Endothelial cell of umbilical vein (primary cell): ENCODE measurements at regions not wholly inside any gene's neighbourhood (a gene's known extent, or its start where the extent isn't known, plus 50 kb on each side); places are given as distances from the start of the nearest gene placed in this dataset.

ENCODE experiments used
- BruUV-seq: library from RNA; stranded (reverse); fragments of 400-500 nt; replicated peaks from 2 replicates; lab custom pipeline; 2021; lab: Mats Ljungman, UMichigan
- CTCF ChIA-PET: fragments of 300-600, 350-600 bp; sonication (Branson Sonifier 250); formaldehyde crosslinking; loops from one replicate; lab custom pipeline; 2021; ENCODE audit warnings: antibody characterized with exemption, inconsistent platforms; lab: Charles Lee
- POLR2A ChIA-PET: fragments of 300-600, 350-600 bp; sonication (Branson Sonifier 250); formaldehyde crosslinking; loops from one replicate; lab custom pipeline; 2021; ENCODE audit warnings: antibody characterized with exemption, inconsistent platforms; lab: Charles Lee
- DNase-seq: peaks from one replicate; pipeline ENCODE4 v3.0.0-alpha.2; 2011; ENCODE audit warnings: low read depth, low spot score
- FAIRE-seq: peaks from 2 replicates; lab custom pipeline; 2011; peaks lifted over from hg19 to GRCh38; lab: Jason Lieb, UNC
- H2AFZ ChIP-seq: 2 replicates; pipeline ENCODE4 v1.6.0; 2012; ENCODE audit warnings: low read depth, low read length, control low read depth, inconsistent platforms
- H3K27ac ChIP-seq: 2 replicates; pipeline ENCODE4 v1.5.1; 2011; ENCODE audit warnings: low read depth, mild to moderate bottlenecking, control low read depth, low read length, moderate library complexity; ENCODE audit not compliant: insufficient read depth
- H3K27me3 ChIP-seq, 2 experiments: 2 replicates each; pipeline versions ENCODE4 v1.6.0 to v1.6.1; 2011; ENCODE audit warnings: low read length in 2 of 2, mixed read lengths in 1 of 2; ENCODE audit not compliant: control insufficient read depth in 2 of 2, insufficient read depth in 2 of 2
- H3K36me3 ChIP-seq, 2 experiments: 2 replicates in 1 of 2; 3 replicates in 1 of 2; pipeline ENCODE4 v1.5.1; 2011; ENCODE audit warnings: low read length in 2 of 2, mild to moderate bottlenecking in 1 of 2, moderate library complexity in 1 of 2; ENCODE audit not compliant: control insufficient read depth in 2 of 2, insufficient read depth in 2 of 2; ENCODE audit errors: extremely low read depth in 1 of 2
- H3K4me1 ChIP-seq: 3 replicates; pipeline ENCODE4 v1.5.1; 2011; ENCODE audit warnings: mild to moderate bottlenecking, low read length; ENCODE audit not compliant: control insufficient read depth, insufficient read depth; ENCODE audit errors: extremely low read depth
- H3K4me2 ChIP-seq: 2 replicates; pipeline ENCODE4 v1.6.1; 2011; ENCODE audit warnings: low read length, control low read depth, mixed read lengths; ENCODE audit not compliant: insufficient read depth
- H3K4me3 ChIP-seq, 3 experiments: fragments of 200-600 bp in 1 of 3; sonication (generic), shearing (Covaris generic) in 1 of 3; replicated peaks in 1 of 3; 2 replicates each; pipeline ENCODE4 v1.5.1; 2011 to 2016; ENCODE audit warnings: control low read depth in 3 of 3, low read length in 3 of 3, mild to moderate bottlenecking in 2 of 3, inconsistent platforms in 1 of 3, low read depth in 1 of 3, moderate library complexity in 1 of 3; ENCODE audit not compliant: insufficient read depth in 1 of 3
- H3K79me2 ChIP-seq: 2 replicates; pipeline ENCODE4 v1.6.0; 2012; ENCODE audit warnings: low read length, inconsistent platforms; ENCODE audit not compliant: control insufficient read depth, insufficient read depth
- H3K9ac ChIP-seq: replicated peaks from 2 replicates; pipeline ENCODE3; 2011; ENCODE audit warnings: low read length, control low read depth; ENCODE audit not compliant: insufficient read depth; ENCODE audit errors: extremely low read depth
- H3K9me1 ChIP-seq: replicated peaks from 3 replicates; pipeline ENCODE4 v1.6.0; 2011; ENCODE audit warnings: mild to moderate bottlenecking, low read length; ENCODE audit not compliant: control insufficient read depth, insufficient read depth; ENCODE audit errors: extremely low read depth
- H3K9me3 ChIP-seq: replicated peaks from 2 replicates; pipeline ENCODE4 v1.5.1; 2012; ENCODE audit warnings: low read length, inconsistent platforms; ENCODE audit not compliant: control insufficient read depth, insufficient read depth
- H4K20me1 ChIP-seq: replicated peaks from 2 replicates; pipeline ENCODE3; 2011; ENCODE audit warnings: mild to moderate bottlenecking, low read length; ENCODE audit not compliant: control insufficient read depth, insufficient read depth; ENCODE audit errors: extremely low read depth
- EZH2 ChIP-seq: IDR thresholded peaks from 2 replicates; pipeline ENCODE4 v1.6.1; 2012; ENCODE audit warnings: borderline replicate concordance, low read depth, mild to moderate bottlenecking, moderate library complexity, low read length, inconsistent platforms; ENCODE audit not compliant: severe bottlenecking
- FOS ChIP-seq: IDR thresholded peaks from 2 replicates; pipeline ENCODE4 v1.6.1; 2011; ENCODE audit warnings: mild to moderate bottlenecking, low read length, moderate library complexity, borderline replicate concordance; ENCODE audit not compliant: insufficient read depth
- GATA2 ChIP-seq: IDR thresholded peaks from 2 replicates; pipeline ENCODE4 v1.7.0; 2011; ENCODE audit warnings: low read depth, mild to moderate bottlenecking, moderate library complexity, mixed read lengths, low read length; ENCODE audit not compliant: insufficient read length, insufficient read depth
- JUN ChIP-seq: IDR thresholded peaks from 2 replicates; pipeline ENCODE4 v1.6.1; 2011; ENCODE audit warnings: borderline replicate concordance, low read depth; ENCODE audit not compliant: insufficient read length, insufficient read depth
- MYC ChIP-seq: IDR thresholded peaks from one replicate; pipeline ENCODE4 v1.6.1; 2011; ENCODE audit warnings: mild to moderate bottlenecking, low read depth, low read length
- POLR2A ChIP-seq: IDR thresholded peaks from 2 replicates; pipeline ENCODE4 v1.6.1; 2012; ENCODE audit warnings: low read depth, mild to moderate bottlenecking, control low read depth, low read length
- POLR2AphosphoS5 ChIP-seq: IDR thresholded peaks from 2 replicates; pipeline ENCODE4 v1.6.1; 2012; ENCODE audit warnings: low read depth, mild to moderate bottlenecking, control low read depth, low read length, moderate library complexity; ENCODE audit not compliant: insufficient read depth
- dilution Hi-C: fragments of 300-500 bp; cut with MboI; formaldehyde crosslinking; loops from one replicate; pipeline ENCODE4 v1.15.0; 2019; ENCODE audit warnings: low sequenced_read_pairs; ENCODE audit not compliant: extremely low pct_ligation_motif_present
- intact Hi-C: fragments of 100-400 bp; cut with micrococcal nuclease; formaldehyde crosslinking; loops from one replicate; pipeline ENCODE4 v1.10.0; 2022
- TF ChIP-seq, protein P1 (sequence below), 2 donors: IDR thresholded peaks; 1 replicate in 1 of 2; 2 replicates in 1 of 2; pipeline ENCODE4 v1.5.1; 2011; ENCODE audit warnings: low read length in 2 of 2, mild to moderate bottlenecking in 2 of 2, moderate library complexity in 2 of 2, control low read depth in 1 of 2, inconsistent platforms in 1 of 2, low read depth in 1 of 2; ENCODE audit not compliant: insufficient read depth in 1 of 2; ENCODE audit errors: extremely low read depth in 1 of 2
- TF ChIP-seq, protein P2 (sequence below): IDR thresholded peaks from 2 replicates; pipeline ENCODE4 v1.6.1; 2011; ENCODE audit not compliant: insufficient read depth, insufficient read length

DNA sequence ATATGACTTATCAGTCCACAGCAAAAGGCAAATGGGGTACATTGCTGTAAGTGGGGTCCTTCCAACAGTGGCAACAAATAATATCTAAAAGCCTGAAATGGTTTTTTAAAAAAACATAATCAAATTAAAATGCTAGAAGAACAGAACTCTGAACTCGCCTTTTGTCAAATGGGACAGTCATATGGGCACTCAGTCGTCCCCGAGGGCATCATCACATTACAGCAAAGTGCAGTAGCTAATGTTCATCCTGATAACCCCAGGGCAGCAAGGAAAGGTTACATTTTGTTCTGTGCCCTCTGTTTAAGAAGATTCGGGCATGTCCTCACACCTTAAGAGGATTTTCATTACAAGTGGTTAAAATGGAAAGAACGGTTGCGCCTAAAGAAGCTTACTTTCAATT is 997.9 kb upstream of the TENM3 start:
- Histone ChIP-seq H3K27me3 (no peaks in the 10 kb centered on the region), H3K36me3 (no peaks in the 10 kb centered on the region), H3K4me1 (no peaks in the 10 kb centered on the region), H3K9ac (no peak overlapping the region), H4K20me1 (no peaks in the 10 kb centered on the region), H3K9me1 (no peaks in the 10 kb centered on the region), H3K4me3 (no peak overlapping the region), H2AFZ (no peak overlapping the region), H3K4me2 (no peak overlapping the region), H3K27ac (no peak overlapping the region), H3K9me3 (no peaks in the 10 kb centered on the region), H3K79me2 (no peaks in the 10 kb centered on the region)
- intact Hi-C loops: no loop called here
- TF ChIP-seq FOS (no peak), JUN (no peak), EZH2 (no peak), POLR2AphosphoS5 (no peak), MYC (no peak), GATA2 (no peak), POLR2A (no peak)
- TF ChIP-seq, protein P1, sequence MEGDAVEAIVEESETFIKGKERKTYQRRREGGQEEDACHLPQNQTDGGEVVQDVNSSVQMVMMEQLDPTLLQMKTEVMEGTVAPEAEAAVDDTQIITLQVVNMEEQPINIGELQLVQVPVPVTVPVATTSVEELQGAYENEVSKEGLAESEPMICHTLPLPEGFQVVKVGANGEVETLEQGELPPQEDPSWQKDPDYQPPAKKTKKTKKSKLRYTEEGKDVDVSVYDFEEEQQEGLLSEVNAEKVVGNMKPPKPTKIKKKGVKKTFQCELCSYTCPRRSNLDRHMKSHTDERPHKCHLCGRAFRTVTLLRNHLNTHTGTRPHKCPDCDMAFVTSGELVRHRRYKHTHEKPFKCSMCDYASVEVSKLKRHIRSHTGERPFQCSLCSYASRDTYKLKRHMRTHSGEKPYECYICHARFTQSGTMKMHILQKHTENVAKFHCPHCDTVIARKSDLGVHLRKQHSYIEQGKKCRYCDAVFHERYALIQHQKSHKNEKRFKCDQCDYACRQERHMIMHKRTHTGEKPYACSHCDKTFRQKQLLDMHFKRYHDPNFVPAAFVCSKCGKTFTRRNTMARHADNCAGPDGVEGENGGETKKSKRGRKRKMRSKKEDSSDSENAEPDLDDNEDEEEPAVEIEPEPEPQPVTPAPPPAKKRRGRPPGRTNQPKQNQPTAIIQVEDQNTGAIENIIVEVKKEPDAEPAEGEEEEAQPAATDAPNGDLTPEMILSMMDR (IDR thresholded peaks at IDR 0.05; ENCODE audit: extremely low read depth in 1 of 2, insufficient read depth in 1 of 2, low read depth in 1 of 2, low read length in 2 of 2): no peak
- TF ChIP-seq, protein P2, sequence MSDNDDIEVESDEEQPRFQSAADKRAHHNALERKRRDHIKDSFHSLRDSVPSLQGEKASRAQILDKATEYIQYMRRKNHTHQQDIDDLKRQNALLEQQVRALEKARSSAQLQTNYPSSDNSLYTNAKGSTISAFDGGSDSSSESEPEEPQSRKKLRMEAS: no peak
- dilution Hi-C loops: no loop called here
- no TSS peak for BruUV-seq
- FAIRE-seq: no peak
- POLR2A ChIA-PET: no interaction called here
- CTCF ChIA-PET: no interaction called here
- DNase-seq: no peak
